PC-3 (cell line): ENCODE measurements at regions not wholly inside any gene's neighbourhood (a gene's known extent, or its start where the extent isn't known, plus 50 kb on each side); places are given as distances from the start of the nearest gene placed in this dataset.

Source experiments
- ATAC-seq: fragments of 200-7000 bp; cut with Tn5 transposase; 2 replicates; pipeline ENCODE4 v1.9.1; 2020; ENCODE audit warnings: mild to moderate bottlenecking, moderate library complexity
- BruUV-seq: library from RNA; stranded (reverse); fragments of 400-500 nt; replicated peaks from 2 replicates; lab custom pipeline; 2021; lab: Mats Ljungman, UMichigan
- CTCF ChIA-PET: fragments of 300-600 bp; sonication (Branson Sonifier 250); formaldehyde crosslinking; loops from one replicate; lab custom pipeline; 2022; ENCODE audit warnings: antibody characterized with exemption; lab: Charles Lee
- POLR2A ChIA-PET: fragments of 300-600 bp; sonication (Branson Sonifier 250); formaldehyde crosslinking; loops from one replicate; lab custom pipeline; 2022; ENCODE audit warnings: antibody characterized with exemption; ENCODE audit not compliant: unreplicated experiment; lab: Charles Lee
- DNase-seq: peaks from one replicate; pipeline ENCODE4 v3.0.0-alpha.2; 2015
- H2AFZ ChIP-seq: fragments of 300-600 bp; sonication (generic); 2 replicates; pipeline ENCODE4 v1.6.0; 2016; ENCODE audit warnings: antibody characterized with exemption, low read length
- H3F3A ChIP-seq: fragments of 300-600 bp; sonication (generic); one replicate; pipeline ENCODE4 v1.6.0; 2017; ENCODE audit warnings: antibody characterized with exemption, low read length, control low read depth, mild to moderate bottlenecking; ENCODE audit not compliant: unreplicated experiment
- H3K27ac ChIP-seq: fragments of 300-600 bp; sonication (generic); 2 replicates; pipeline ENCODE4 v1.5.1; 2016; ENCODE audit warnings: mild to moderate bottlenecking, low read length
- H3K27me3 ChIP-seq: fragments of 300-600 bp; sonication (generic); 2 replicates; pipeline ENCODE4 v1.6.1; 2016; ENCODE audit warnings: low read length, mixed read lengths
- H3K36me3 ChIP-seq: fragments of 300-600 bp; sonication (generic); 2 replicates; pipeline ENCODE4 v1.6.1; 2016; ENCODE audit warnings: low read depth, mixed run types, low read length, mixed read lengths
- H3K4me1 ChIP-seq: fragments of 300-600 bp; sonication (generic); 2 replicates; pipeline ENCODE4 v1.5.1; 2016; ENCODE audit warnings: low read length; ENCODE audit not compliant: insufficient read depth
- H3K4me2 ChIP-seq: fragments of 300-600 bp; sonication (generic); 2 replicates; pipeline ENCODE4 v1.6.0; 2016; ENCODE audit warnings: low read length
- H3K4me3 ChIP-seq: fragments of 300-600 bp; sonication (generic); 2 replicates; pipeline ENCODE4 v1.5.1; 2016; ENCODE audit warnings: mild to moderate bottlenecking, low read length, mixed read lengths
- H3K79me2 ChIP-seq: fragments of 300-600 bp; sonication (generic); 2 replicates; pipeline ENCODE4 v1.6.1; 2017; ENCODE audit warnings: low read length, mixed read lengths
- H3K9ac ChIP-seq: fragments of 300-600 bp; sonication (generic); 2 replicates; pipeline ENCODE4 v1.6.0; 2016; ENCODE audit warnings: mild to moderate bottlenecking, low read length
- H3K9me2 ChIP-seq: fragments of 300-600 bp; sonication (generic); replicated peaks from 2 replicates; pipeline ENCODE4 v1.6.1; 2016; ENCODE audit warnings: mixed run types, low read length, mixed read lengths
- H3K9me3 ChIP-seq: fragments of 300-600 bp; sonication (generic); 2 replicates; pipeline ENCODE4 v1.6.1; 2016; ENCODE audit warnings: low read length, mixed read lengths
- H4K20me1 ChIP-seq: fragments of 300-600 bp; sonication (generic); 2 replicates; pipeline ENCODE4 v1.6.1; 2016; ENCODE audit warnings: low read length, mixed read lengths
- CTCF ChIP-seq: fragments of 300-600 bp; sonication (generic); conservative IDR thresholded peaks from 2 replicates; pipeline ENCODE4 v1.5.1; 2017; ENCODE audit warnings: antibody characterized with exemption, low read depth, mild to moderate bottlenecking, low read length
- EZH2 ChIP-seq: fragments of 300-600 bp; sonication (generic); IDR thresholded peaks from one replicate; pipeline ENCODE4 v1.6.1; 2017; ENCODE audit warnings: antibody characterized with exemption, mild to moderate bottlenecking, low read length; ENCODE audit not compliant: unreplicated experiment
- EZH2phosphoT487 ChIP-seq: fragments of 300-600 bp; sonication (generic); IDR thresholded peaks from 2 replicates; pipeline ENCODE4 v1.6.1; 2018; ENCODE audit warnings: mild to moderate bottlenecking, antibody characterized with exemption, low read length, borderline replicate concordance
- intact Hi-C: fragments of 100-400 bp; cut with micrococcal nuclease; formaldehyde crosslinking; loops from 2 replicates; pipeline ENCODE4 v1.9.0; 2023

DNA sequence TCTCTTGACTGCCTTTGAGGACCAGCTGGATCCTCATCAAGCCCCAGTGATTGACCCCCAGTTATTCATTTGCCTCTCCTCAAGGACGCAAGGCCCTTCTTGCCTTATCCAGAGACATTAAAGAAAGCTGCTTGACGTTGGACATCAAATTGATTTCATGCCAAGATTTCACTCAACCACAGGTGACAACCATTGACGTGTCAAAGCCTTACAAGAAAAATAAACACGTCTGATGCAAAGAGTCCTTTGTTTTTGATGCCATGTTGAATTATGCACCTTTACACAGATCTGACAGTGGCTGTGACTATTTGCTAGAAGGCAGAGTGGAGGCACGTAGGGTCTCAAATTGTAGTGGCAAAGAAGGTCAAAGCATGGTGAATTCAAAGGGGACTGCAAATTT is 666.2 kb upstream of the CAMK1G start:
- peak overlapping the region; percentile 59 for H3K9ac ChIP-seq
- no peaks in the 10 kb centered on the region for H3K36me3 ChIP-seq
- H2AFZ ChIP-seq, result peak overlapping the region; percentile 19
- no peaks in the 10 kb centered on the region for H3K79me2 ChIP-seq
- ChIA-PET POLR2A (no interaction called here), CTCF (interaction anchor here (0.6 kb wide), 1 partner anchor 895 kb away, joined by 3 read pairs; no protein-coding TSS in a partner anchor)
- H3K4me1 ChIP-seq, result peaks cover 60% of the 10 kb centered on the region
- H3K27me3 ChIP-seq, result no peaks in the 10 kb centered on the region
- peak overlapping the region; percentile 91 for H3K27ac ChIP-seq
- H3K4me2 ChIP-seq, result peak overlapping the region; percentile 63
- ATAC-seq, result peak; percentile 10
- intact Hi-C loops, result loop anchor here (5.0 kb wide), 1 partner anchor 265 kb away; no protein-coding TSS in a partner anchor
- H3K4me3 ChIP-seq, result peak overlapping the region; percentile 20; the same call in 1 of the 2 replicates
- peaks cover 4% of the 10 kb centered on the region for H3F3A ChIP-seq
- no peak for TF ChIP-seq CTCF
- no peak for TF ChIP-seq EZH2phosphoT487
- no peak for TF ChIP-seq EZH2
- no peaks in the 10 kb centered on the region for H4K20me1 ChIP-seq
- no peaks in the 10 kb centered on the region for H3K9me2 ChIP-seq
- TSS peak; percentile 69 for BruUV-seq
- peak; percentile 89 for DNase-seq
- H3K9me3 ChIP-seq, result no peaks in the 10 kb centered on the region

- H3F3A ChIP-seq, result peaks cover 4% of the 10 kb centered on the region
- peak overlapping the region; percentile 91 for H3K27ac ChIP-seq
- CTCF ChIA-PET, result interaction anchor here (0.6 kb wide), 2 partner anchors 80 to 561 kb away, joined by 3 read pairs; no protein-coding TSS in a partner anchor
- no peaks in the 10 kb centered on the region for H3K9me2 ChIP-seq
- H2AFZ ChIP-seq, result peak overlapping the region; percentile 19
- H3K9me3 ChIP-seq, result no peaks in the 10 kb centered on the region
- peak; percentile 63 for ATAC-seq
- peak overlapping the region; percentile 63 for H3K4me2 ChIP-seq
- no peaks in the 10 kb centered on the region for H4K20me1 ChIP-seq
- H3K4me1 ChIP-seq, result peaks cover 61% of the 10 kb centered on the region
- H3K9ac ChIP-seq, result peak overlapping the region; percentile 59
- intact Hi-C loops, result loop anchor here (2.0 to 5.0 kb wide), 2 partner anchors 71 to 265 kb away; no protein-coding TSS in a partner anchor
- H3K4me3 ChIP-seq, result peak overlapping the region; percentile 20; the same call in 1 of the 2 replicates
- H3K79me2 ChIP-seq, result no peaks in the 10 kb centered on the region
- no peak for TF ChIP-seq CTCF
- TF ChIP-seq EZH2phosphoT487, result no peak
- BruUV-seq, result no TSS peak
- POLR2A ChIA-PET, result no interaction called here
- peak; percentile 98 for DNase-seq
- H3K27me3 ChIP-seq, result no peaks in the 10 kb centered on the region
- H3K36me3 ChIP-seq, result no peaks in the 10 kb centered on the region
Observed at GRCh38 chr1:208917723-208918122, 665.8 kb upstream of the CAMK1G start.

DNA sequence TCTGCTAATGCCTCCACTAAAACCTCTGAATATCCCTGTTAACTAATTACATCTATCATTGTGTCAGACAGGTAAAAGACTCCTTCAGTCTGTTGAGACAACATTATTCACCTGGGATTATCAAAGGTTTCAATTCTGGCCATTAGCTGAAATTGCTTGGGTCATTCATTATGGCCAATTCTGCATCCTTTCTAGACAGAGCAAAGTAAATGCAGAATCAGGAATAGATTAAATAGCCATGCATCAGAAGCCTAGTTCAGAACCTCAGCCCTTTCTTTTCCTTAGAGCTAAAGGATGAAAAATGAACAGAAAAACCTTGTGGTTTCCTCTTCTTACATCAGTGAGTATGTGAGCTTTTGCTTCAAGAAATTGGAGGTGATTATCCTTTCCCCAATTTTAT is 665.4 kb upstream of the CAMK1G start:
- DNase-seq, result no peak
- CTCF ChIA-PET, result interaction anchor here (0.6 kb wide), 2 partner anchors 80 to 561 kb away, joined by 3 read pairs; no protein-coding TSS in a partner anchor
- BruUV-seq, result TSS peak; percentile 86
- Histone ChIP-seq H3K4me1 (peaks cover 61% of the 10 kb centered on the region), H3K4me3 (peak overlapping the region; percentile 20; the same call in 1 of the 2 replicates), H3K9ac (peak overlapping the region; percentile 59; the same call in 1 of the 2 replicates), H4K20me1 (no peaks in the 10 kb centered on the region), H3K9me2 (no peaks in the 10 kb centered on the region), H3K36me3 (no peaks in the 10 kb centered on the region), H3F3A (peaks cover 4% of the 10 kb centered on the region), H3K79me2 (no peaks in the 10 kb centered on the region), H3K27ac (peak overlapping the region; percentile 91), H2AFZ (no peak overlapping the region), H3K4me2 (peak overlapping the region; percentile 63), H3K9me3 (no peaks in the 10 kb centered on the region), H3K27me3 (no peaks in the 10 kb centered on the region)
- POLR2A ChIA-PET, result no interaction called here
- TF ChIP-seq EZH2phosphoT487 (no peak), CTCF (no peak), EZH2 (no peak)
- no peak for ATAC-seq
- intact Hi-C loops, result loop anchor here (2.0 to 5.0 kb wide), 2 partner anchors 71 to 266 kb away; no protein-coding TSS in a partner anchor
